ENCODE measurements at regions not wholly inside any gene's neighbourhood (a gene's known extent, or its start where the extent isn't known, plus 50 kb on each side); places are given as distances from the start of the nearest gene placed in this dataset.

GRCh38 chr20:57947421-57948179 is 237.8 kb upstream of the PMEPA1 start:
- DNase-seq (ENCODE audit: extremely low read depth, low read depth), result peak; percentile 90
- TF ChIP-seq CTCF (IDR thresholded peaks at IDR 0.05; ENCODE audit: low read depth, low read length, missing control alignments), result peak; percentile 29
- no peak overlapping the region for H3K4me3 ChIP-seq (replicated peaks; ENCODE audit: low read depth, low read length)

GRCh38 chr20:57946559-57947315 is 236.9 kb upstream of the PMEPA1 start:
- TF ChIP-seq CTCF (IDR thresholded peaks at IDR 0.05; ENCODE audit: low read depth, low read length, missing control alignments), result no peak
- no peak for DNase-seq (ENCODE audit: extremely low read depth, low read depth)
- no peak overlapping the region for H3K4me3 ChIP-seq (replicated peaks; ENCODE audit: low read depth, low read length)

- TF ChIP-seq CTCF (IDR thresholded peaks at IDR 0.05; ENCODE audit: low read depth, low read length, missing control alignments), result no peak
- H3K4me3 ChIP-seq (replicated peaks; ENCODE audit: low read depth, low read length), result no peak overlapping the region
- no peak for DNase-seq (ENCODE audit: extremely low read depth, low read depth)
These were observed 235.2 kb upstream of the PMEPA1 start for GRCh38 chr20:57944988-57945387.

- TF ChIP-seq CTCF (IDR thresholded peaks at IDR 0.05; ENCODE audit: low read depth, low read length, missing control alignments), result no peak
- no peak overlapping the region for H3K4me3 ChIP-seq (replicated peaks; ENCODE audit: low read depth, low read length)
- no peak for DNase-seq (ENCODE audit: extremely low read depth, low read depth)
These were observed 234.1 kb upstream of the PMEPA1 start for GRCh38 chr20:57943950-57944349.

GRCh38 chr20:57943291-57943690 is 233.5 kb upstream of the PMEPA1 start:
- TF ChIP-seq CTCF (IDR thresholded peaks at IDR 0.05; ENCODE audit: low read depth, low read length, missing control alignments), result no peak
- DNase-seq (ENCODE audit: extremely low read depth, low read depth), result no peak
- H3K4me3 ChIP-seq (replicated peaks; ENCODE audit: low read depth, low read length), result no peak overlapping the region

GRCh38 chr20:57941604-57942381 is 232.0 kb upstream of the PMEPA1 start:
- DNase-seq (ENCODE audit: extremely low read depth, low read depth), result no peak

More at GRCh38 chr20:57941604-57942381, 232.0 kb upstream of the PMEPA1 start:
- TF ChIP-seq CTCF (IDR thresholded peaks at IDR 0.05; ENCODE audit: low read depth, low read length, missing control alignments), result no peak
- H3K4me3 ChIP-seq (replicated peaks; ENCODE audit: low read depth, low read length), result no peak overlapping the region

Measured in HFF-Myc (cell line).